Activated CD4-positive, alpha-beta T cell treated with anti-CD3 and anti-CD28 coated beads for 48 hours (primary cell): ENCODE measurements at regions not wholly inside any gene's neighbourhood (a gene's known extent, or its start where the extent isn't known, plus 50 kb on each side); places are given as distances from the start of the nearest gene placed in this dataset.
"Not testable (repeated sequence)": the region's sequence is repeated elsewhere in the genome, so short reads cannot be mapped to it uniquely, and the experiment has no call there.

Experiments
- DNase-seq: peaks from one replicate; pipeline ENCODE4 v3.0.0-alpha.2; 2020

- not testable (repeated sequence) for DNase-seq
Measured at GRCh38 chr5:62752998-62753367, 174.4 kb downstream of the LRRC70 start.

- peak; percentile 5 for DNase-seq
Measured at GRCh38 chr5:62752056-62752997, 173.7 kb downstream of the LRRC70 start.

GRCh38 chr5:62742207-62742606 is 163.6 kb downstream of the LRRC70 start:
- DNase-seq: no peak

GRCh38 chr5:62741761-62742160 is 163.1 kb downstream of the LRRC70 start:
- no peak for DNase-seq

- no peak for DNase-seq
Measured at GRCh38 chr5:62737766-62738165, 159.1 kb downstream of the LRRC70 start.

GRCh38 chr5:62732677-62733121 is 154.1 kb downstream of the LRRC70 start:
- no peak for DNase-seq

GRCh38 chr5:62731022-62731421 is 152.4 kb downstream of the LRRC70 start:
- peak; percentile 7 for DNase-seq

GRCh38 chr5:62729675-62730074 is 151.1 kb downstream of the LRRC70 start:
- DNase-seq: no peak

GRCh38 chr5:62727861-62728260 is 149.2 kb downstream of the LRRC70 start:
- no peak for DNase-seq

- no peak for DNase-seq
Measured at GRCh38 chr5:62727184-62727583, 148.6 kb downstream of the LRRC70 start.

- DNase-seq: no peak
Measured at GRCh38 chr5:62722360-62722759, 143.7 kb downstream of the LRRC70 start.

- DNase-seq: peak; percentile 20
Measured at GRCh38 chr5:62720031-62720441, 141.4 kb downstream of the LRRC70 start.

- DNase-seq: no peak
Measured at GRCh38 chr5:62719061-62719720, 140.6 kb downstream of the LRRC70 start.

GRCh38 chr5:62718324-62718723 is 139.7 kb downstream of the LRRC70 start:
- no peak for DNase-seq

GRCh38 chr5:62717301-62717933 is 138.8 kb downstream of the LRRC70 start:
- DNase-seq: no peak

GRCh38 chr5:62714296-62714695 is 135.7 kb downstream of the LRRC70 start:
- no peak for DNase-seq

- no peak for DNase-seq
Measured at GRCh38 chr5:62708481-62709325, 130.1 kb downstream of the LRRC70 start.

- no peak for DNase-seq
Measured at GRCh38 chr5:62707563-62707962, 128.9 kb downstream of the LRRC70 start.

GRCh38 chr5:62707131-62707530 is 128.5 kb downstream of the LRRC70 start:
- DNase-seq: no peak

- no peak for DNase-seq
Measured at GRCh38 chr5:62705022-62705421, 126.4 kb downstream of the LRRC70 start.

GRCh38 chr5:62702126-62702525 is 123.5 kb downstream of the LRRC70 start:
- DNase-seq: no peak

GRCh38 chr5:62701036-62701435 is 122.4 kb downstream of the LRRC70 start:
- DNase-seq: no peak

GRCh38 chr5:62698756-62699155 is 120.1 kb downstream of the LRRC70 start:
- no peak for DNase-seq
